ENCODE measurements at regions not wholly inside any gene's neighbourhood (a gene's known extent, or its start where the extent isn't known, plus 50 kb on each side); places are given as distances from the start of the nearest gene placed in this dataset.

GRCh38 chr9:3043369-3043768, 199.5 kb upstream of the PUM3 start:
- TF ChIP-seq POLR2A (IDR thresholded peaks at IDR 0.05) (no peak), CTCF (IDR thresholded peaks at IDR 0.05) (no peak)
